GM18520 (cell line): ENCODE measurements at regions not wholly inside any gene's neighbourhood (a gene's known extent, or its start where the extent isn't known, plus 50 kb on each side); places are given as distances from the start of the nearest gene placed in this dataset.
"Not testable (repeated sequence)": the region's sequence is repeated elsewhere in the genome, so short reads cannot be mapped to it uniquely, and the experiment has no call there.

Source experiments
- ATAC-seq: cut with Tn5 transposase; IDR thresholded peaks from one replicate; pipeline ENCODE4 v1.9.1; 2021; ENCODE audit not compliant: unreplicated experiment

DNA sequence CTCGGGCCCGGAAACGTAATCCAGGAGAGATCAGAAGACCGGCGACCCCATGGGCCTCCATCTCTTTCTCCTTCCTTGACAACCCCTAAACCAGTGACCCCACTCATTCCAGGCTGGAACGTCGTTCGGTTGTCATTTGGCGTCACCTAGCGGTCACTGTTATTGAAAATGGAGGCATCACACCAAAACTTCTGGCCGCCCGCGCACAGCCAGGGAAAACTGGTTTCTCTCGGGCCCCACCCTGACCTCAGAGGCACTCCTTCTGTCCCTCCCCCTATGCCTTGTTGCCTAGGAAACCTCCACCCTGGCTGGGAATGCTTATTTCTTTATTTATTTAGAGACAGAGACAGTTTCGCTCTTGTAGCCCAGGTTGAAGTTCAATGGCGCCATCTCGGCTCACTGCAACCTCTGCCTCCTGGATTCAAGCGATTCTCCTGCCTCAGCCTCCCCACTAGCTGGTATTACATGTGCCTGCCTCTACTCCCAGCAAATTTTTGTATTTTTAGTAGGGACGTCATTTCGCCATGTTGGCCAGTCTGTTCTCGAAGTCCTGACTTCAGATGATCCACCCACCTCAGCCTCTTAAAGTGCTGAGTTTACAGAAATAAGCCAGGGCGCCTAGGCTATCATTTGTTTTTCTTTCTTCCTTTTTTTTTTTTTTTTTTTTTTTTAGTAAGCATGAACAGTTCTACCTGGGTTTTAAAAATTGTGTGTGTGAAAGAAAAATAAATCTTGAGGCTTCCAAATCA lies 2144.1 kb upstream of the TPTE start:
- not testable (repeated sequence) for ATAC-seq

DNA sequence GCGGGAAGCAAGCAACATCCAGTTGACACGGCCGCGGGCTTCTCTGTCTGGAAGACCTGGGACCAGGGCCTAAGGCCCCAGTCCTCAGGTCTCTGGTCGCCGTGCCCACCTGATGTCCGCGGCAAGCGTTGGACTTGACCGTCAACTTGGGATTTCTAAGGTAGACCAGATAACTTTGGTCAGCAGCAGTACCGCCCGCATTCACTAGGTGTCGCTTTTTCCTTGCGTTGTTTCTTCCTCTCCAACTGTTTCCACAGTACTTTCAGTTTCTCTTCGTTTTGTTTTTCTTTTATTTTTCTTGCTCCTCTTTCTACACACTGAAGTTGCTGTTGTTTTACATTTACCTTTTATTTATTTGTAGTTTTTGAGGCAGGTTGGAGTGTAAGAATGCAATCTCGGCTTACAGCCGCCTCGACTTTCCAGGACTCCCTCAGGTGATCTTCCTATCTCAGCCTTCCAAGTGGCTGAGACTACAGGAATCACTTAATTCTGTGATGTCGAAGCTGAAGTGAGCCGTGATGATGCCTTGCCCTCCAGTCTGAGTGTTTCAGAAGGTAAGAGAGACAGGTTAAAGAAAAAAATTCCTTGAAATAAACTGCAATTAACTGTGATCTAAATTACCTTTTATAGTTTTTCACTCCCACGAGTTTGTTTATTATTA lies 2140.8 kb upstream of the TPTE start:
- not testable (repeated sequence) for ATAC-seq

DNA sequence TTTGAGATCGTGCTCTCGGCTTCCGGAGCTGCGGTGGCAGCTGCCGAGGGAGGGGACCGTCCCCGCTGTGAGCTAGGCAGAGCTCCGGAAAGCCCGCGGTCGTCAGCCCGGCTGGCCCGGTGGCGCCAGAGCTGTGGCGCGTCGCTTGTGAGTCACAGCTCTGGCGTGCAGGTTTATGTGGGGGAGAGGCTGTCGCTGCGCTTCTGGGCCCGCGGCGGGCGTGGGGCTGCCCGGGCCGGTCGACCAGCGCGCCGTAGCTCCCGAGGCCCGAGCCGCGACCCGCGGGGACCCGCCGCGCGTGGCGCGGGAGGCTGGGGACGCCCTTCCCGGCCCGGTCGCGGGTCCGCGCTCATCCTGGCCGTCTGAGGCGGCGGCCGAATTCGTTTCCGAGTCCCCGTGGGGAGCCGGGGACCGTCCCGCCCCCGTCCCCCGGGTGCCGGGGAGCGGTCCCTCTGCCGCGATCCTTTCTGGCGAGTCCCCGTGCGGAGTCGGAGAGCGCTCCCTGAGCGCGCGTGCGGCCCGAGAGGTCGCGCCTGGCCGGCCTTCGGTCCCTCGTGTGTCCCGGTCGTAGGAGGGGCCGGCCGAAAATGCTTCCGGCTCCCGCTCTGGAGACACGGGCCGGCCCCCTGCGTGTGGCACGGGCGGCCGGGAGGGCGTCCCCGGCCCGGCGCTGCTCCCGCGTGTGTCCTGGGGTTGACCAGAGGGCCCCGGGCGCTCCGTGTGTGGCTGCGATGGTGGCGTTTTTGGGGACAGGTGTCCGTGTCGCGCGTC lies 2133.0 kb upstream of the TPTE start:
- ATAC-seq = not testable (repeated sequence)

DNA sequence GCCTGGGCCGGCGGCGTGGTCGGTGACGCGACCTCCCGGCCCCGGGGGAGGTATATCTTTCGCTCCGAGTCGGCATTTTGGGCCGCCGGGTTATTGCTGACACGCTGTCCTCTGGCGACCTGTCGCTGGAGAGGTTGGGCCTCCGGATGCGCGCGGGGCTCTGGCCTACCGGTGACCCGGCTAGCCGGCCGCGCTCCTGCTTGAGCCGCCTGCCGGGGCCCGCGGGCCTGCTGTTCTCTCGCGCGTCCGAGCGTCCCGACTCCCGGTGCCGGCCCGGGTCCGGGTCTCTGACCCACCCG lies 2132.5 kb upstream of the TPTE start:
- not testable (repeated sequence) for ATAC-seq

DNA sequence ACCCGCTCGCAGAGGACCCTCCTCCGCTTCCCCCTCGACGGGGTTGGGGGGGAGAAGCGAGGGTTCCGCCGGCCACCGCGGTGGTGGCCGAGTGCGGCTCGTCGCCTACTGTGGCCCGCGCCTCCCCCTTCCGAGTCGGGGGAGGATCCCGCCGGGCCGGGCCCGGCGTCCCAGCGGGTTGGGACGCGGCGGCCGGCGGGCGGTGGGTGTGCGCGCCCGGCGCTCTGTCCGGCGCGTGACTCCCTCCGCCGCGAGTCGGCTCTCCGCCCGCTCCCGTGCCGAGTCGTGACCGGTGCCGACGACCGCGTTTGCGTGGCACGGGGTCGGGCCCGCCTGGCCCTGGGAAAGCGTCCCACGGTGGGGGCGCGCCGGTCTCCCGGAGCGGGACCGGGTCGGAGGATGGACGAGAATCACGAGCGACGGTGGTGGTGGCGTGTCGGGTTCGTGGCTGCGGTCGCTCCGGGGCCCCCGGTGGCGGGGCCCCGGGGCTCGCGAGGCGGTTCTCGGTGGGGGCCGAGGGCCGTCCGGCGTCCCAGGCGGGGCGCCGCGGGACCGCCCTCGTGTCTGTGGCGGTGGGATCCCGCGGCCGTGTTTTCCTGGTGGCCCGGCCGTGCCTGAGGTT lies 2130.7 kb upstream of the TPTE start:
- not testable (repeated sequence) for ATAC-seq

DNA sequence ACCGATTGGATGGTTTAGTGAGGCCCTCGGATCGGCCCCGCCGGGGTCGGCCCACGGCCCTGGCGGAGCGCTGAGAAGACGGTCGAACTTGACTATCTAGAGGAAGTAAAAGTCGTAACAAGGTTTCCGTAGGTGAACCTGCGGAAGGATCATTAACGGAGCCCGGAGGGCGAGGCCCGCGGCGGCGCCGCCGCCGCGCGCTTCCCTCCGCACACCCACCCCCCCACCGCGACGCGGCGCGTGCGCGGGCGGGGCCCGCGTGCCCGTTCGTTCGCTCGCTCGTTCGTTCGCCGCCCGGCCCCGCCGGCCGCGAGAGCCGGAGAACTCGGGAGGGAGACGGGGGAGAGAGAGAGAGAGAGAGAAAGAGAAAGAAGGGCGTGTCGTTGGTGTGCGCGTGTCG lies 2127.0 kb upstream of the TPTE start:
- ATAC-seq = not testable (repeated sequence)

DNA sequence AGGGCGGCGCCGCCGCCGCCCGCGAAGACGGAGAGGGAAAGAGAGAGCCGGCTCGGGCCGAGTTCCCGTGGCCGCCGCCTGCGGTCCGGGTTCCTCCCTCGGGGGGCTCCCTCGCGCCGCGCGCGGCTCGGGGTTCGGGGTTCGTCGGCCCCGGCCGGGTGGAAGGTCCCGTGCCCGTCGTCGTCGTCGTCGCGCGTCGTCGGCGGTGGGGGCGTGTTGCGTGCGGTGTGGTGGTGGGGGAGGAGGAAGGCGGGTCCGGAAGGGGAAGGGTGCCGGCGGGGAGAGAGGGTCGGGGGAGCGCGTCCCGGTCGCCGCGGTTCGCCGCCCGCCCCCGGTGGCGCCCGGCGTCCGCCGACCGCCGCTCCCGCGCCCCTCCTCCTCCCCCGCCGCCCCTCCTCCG lies 2125.4 kb upstream of the TPTE start:
- not testable (repeated sequence) for ATAC-seq

DNA sequence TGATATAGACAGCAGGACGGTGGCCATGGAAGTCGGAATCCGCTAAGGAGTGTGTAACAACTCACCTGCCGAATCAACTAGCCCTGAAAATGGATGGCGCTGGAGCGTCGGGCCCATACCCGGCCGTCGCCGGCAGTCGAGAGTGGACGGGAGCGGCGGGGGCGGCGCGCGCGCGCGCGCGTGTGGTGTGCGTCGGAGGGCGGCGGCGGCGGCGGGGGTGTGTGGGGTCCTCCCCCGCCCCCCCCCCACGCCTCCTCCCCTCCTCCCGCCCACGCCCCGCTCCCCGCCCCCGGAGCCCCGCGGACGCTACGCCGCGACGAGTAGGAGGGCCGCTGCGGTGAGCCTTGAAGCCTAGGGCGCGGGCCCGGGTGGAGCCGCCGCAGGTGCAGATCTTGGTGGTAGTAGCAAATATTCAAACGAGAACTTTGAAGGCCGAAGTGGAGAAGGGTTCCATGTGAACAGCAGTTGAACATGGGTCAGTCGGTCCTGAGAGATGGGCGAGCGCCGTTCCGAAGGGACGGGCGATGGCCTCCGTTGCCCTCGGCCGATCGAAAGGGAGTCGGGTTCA lies 2122.4 kb upstream of the TPTE start:
- ATAC-seq = not testable (repeated sequence)

DNA sequence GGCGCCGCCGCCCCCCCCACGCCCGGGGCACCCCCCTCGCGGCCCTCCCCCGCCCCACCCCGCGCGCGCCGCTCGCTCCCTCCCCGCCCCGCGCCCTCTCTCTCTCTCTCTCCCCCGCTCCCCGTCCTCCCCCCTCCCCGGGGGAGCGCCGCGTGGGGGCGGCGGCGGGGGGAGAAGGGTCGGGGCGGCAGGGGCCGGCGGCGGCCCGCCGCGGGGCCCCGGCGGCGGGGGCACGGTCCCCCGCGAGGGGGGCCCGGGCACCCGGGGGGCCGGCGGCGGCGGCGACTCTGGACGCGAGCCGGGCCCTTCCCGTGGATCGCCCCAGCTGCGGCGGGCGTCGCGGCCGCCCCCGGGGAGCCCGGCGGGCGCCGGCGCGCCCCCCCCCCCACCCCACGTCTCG lies 2121.5 kb upstream of the TPTE start:
- ATAC-seq = peak; percentile 53

DNA sequence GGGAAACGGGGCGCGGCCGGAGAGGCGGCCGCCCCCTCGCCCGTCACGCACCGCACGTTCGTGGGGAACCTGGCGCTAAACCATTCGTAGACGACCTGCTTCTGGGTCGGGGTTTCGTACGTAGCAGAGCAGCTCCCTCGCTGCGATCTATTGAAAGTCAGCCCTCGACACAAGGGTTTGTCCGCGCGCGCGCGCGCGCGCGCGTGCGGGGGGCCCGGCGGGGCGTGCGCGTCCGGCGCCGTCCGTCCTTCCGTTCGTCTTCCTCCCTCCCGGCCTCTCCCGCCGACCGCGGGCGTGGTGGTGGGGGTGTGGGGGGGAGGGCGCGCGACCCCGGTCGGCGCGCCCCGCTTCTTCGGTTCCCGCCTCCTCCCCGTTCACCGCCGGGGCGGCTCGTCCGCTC lies 2119.6 kb upstream of the TPTE start:
- not testable (repeated sequence) for ATAC-seq

DNA sequence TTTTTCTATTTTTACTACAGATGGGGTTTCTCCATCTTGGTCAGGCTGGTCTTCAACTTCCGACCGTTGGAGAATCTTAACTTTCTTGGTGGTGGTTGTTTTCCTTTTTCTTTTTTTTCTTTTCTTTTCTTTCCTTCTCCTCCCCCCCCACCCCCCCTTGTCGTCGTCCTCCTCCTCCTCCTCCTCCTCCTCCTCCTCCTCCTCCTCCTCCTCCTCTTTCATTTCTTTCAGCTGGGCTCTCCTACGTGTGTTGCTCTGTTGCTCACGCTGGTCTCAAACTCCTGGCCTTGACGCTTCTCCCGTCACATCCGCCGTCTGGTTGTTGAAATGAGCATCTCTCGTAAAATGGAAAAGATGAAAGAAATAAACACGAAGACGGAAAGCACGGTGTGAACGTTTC lies 2115.1 kb upstream of the TPTE start:
- ATAC-seq = not testable (repeated sequence)

DNA sequence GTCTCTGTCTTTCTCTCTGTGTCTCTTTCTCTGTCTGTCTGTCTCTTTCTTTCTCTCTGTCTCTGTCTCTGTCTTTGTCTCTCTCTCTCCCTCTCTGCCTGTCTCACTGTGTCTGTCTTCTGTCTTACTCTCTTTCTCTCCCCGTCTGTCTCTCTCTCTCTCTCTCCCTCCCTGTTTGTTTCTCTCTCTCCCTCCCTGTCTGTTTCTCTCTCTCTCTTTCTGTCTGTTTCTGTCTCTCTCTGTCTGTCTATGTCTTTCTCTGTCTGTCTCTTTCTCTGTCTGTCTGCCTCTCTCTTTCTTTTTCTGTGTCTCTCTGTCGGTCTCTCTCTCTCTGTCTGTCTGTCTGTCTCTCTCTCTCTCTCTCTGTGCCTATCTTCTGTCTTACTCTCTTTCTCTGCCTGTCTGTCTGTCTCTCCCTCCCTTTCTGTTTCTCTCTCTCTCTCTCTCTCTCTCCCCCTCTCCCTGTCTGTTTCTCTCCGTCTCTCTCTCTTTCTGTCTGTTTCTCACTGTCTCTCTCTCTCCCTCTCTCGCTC lies 2110.2 kb upstream of the TPTE start:
- ATAC-seq = not testable (repeated sequence)

DNA sequence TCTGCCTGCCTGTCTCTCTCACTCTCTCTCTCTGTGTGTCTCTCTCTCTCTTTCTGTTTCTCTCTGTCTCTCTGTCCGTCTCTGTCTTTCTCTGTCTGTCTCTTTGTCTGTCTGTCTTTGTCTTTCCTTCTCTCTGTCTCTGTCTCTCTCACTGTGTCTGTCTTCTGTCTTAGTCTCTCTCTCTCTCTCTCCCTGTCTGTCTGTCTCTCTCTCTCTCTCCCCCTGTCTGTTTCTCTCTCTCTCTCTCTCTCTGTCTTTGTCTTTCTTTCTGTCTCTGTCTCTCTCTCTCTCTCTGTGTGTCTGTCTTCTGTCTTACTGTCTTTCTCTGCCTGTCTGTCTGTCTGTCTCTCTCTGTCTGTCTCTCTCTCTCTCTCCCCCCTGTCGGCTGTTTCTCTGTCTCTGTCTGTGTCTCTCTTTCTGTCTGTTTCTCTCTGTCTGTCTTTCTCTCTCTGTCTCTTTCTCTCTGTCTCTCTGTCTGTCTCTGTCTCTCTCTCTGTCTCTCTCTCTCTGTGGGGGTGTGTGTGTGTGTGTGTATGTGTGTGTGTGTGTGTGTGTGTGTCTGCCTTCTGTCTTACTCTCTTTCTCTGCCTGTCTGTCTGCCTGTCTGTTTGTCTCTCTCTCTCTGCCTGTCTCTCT lies 2101.3 kb upstream of the TPTE start:
- ATAC-seq = peak; percentile 71

DNA sequence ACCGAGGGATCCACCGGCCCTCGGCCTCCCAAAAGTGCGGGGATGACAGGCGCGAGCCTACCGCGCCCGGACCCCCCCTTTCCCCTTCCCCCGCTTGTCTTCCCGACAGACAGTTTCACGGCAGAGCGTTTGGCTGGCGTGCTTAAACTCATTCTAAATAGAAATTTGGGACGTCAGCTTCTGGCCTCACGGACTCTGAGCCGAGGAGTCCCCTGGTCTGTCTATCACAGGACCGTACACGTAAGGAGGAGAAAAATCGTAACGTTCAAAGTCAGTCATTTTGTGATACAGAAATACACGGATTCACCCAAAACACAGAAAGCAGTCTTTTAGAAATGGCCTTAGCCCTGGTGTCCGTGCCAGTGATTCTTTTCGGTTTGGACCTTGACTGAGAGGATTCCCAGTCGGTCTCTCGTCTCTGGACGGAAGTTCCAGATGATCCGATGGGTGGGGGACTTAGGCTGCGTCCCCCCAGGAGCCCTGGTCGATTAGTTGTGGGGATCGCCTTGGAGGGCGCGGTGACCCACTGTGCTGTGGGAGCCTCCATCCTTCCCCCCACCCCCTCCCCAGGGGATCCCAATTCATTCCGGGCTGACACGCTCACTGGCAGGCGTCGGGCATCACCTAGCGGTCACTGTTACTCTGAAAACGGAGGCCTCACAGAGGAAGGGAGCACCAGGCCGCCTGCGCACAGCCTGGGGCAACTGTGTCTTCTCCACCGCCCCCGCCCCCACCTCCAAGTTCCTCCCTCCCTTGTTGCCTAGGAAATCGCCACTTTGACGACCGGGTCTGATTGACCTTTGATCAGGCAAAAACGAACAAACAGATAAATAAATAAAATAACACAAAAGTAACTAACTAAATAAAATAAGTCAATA lies 2093.4 kb upstream of the TPTE start:
- peak; percentile 30 for ATAC-seq

DNA sequence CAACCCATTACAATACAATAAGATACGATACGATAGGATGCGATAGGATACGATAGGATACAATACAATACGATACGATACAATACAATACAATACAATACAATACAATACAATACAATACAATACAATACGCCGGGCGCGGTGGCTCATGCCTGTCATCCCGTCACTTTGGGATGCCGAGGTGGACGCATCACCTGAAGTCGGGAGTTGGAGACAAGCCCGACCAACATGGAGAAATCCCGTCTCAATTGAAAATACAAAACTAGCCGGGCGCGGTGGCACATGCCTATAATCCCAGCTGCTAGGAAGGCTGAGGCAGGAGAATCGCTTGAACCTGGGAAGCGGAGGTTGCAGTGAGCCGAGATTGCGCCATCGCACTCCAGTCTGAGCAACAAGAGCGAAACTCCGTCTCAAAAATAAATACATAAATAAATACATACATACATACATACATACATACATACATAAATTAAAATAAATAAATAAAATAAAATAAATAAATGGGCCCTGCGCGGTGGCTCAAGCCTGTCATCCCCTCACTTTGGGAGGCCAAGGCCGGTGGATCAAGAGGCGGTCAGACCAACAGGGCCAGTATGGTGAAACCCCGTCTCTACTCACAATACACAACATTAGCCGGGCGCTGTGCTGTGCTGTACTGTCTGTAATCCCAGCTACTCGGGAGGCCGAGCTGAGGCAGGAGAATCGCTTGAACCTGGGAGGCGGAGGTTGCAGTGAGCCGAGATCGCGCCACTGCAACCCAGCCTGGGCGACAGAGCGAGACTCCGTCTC lies 2092.5 kb upstream of the TPTE start:
- ATAC-seq = peak; percentile 74

DNA sequence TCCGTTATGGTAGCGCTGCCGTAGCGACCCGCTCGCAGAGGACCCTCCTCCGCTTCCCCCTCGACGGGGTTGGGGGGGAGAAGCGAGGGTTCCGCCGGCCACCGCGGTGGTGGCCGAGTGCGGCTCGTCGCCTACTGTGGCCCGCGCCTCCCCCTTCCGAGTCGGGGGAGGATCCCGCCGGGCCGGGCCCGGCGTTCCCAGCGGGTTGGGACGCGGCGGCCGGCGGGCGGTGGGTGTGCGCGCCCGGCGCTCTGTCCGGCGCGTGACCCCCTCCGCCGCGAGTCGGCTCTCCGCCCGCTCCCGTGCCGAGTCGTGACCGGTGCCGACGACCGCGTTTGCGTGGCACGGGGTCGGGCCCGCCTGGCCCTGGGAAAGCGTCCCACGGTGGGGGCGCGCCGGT lies 2086.7 kb upstream of the TPTE start:
- peak; percentile 46 for ATAC-seq

DNA sequence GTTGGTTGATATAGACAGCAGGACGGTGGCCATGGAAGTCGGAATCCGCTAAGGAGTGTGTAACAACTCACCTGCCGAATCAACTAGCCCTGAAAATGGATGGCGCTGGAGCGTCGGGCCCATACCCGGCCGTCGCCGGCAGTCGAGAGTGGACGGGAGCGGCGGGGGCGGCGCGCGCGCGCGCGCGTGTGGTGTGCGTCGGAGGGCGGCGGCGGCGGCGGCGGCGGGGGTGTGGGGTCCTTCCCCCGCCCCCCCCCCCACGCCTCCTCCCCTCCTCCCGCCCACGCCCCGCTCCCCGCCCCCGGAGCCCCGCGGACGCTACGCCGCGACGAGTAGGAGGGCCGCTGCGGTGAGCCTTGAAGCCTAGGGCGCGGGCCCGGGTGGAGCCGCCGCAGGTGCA lies 2078.3 kb upstream of the TPTE start:
- not testable (repeated sequence) for ATAC-seq

DNA sequence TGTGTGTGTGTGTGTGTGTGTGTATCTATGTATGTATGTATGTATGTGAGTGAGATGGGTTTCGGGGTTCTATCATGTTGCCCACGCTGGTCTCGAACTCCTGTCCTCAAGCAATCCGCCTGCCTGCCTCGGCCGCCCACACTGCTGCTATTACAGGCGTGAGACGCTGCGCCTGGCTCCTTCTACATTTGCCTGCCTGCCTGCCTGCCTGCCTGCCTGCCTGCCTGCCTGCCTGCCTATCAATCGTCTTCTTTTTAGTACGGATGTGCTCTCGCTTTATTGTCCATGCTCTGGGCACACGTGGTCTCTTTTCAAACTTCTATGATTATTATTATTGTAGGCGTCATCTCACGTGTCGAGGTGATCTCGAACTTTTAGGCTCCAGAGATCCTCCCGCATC lies 2071.6 kb upstream of the TPTE start:
- not testable (repeated sequence) for ATAC-seq
